ENCODE measurements at regions not wholly inside any gene's neighbourhood (a gene's known extent, or its start where the extent isn't known, plus 50 kb on each side); places are given as distances from the start of the nearest gene placed in this dataset.

- in situ Hi-C loops (cut with HindIII; ENCODE audit: low pct_unique_long_range_greater_than_20kb, low sequenced_read_pairs) = no loop called here
- TF ChIP-seq JUND (IDR thresholded peaks at IDR 0.05; ENCODE audit: low read depth) = no peak
- no peak for DNase-seq (ENCODE audit: low read depth in 1 of 2, low spot score in 1 of 2)
These were observed 426.6 kb downstream of the PMP22 start for GRCh38 chr17:14838567-14838966.

- in situ Hi-C loops (cut with HindIII; ENCODE audit: low pct_unique_long_range_greater_than_20kb, low sequenced_read_pairs) = no loop called here
- peak in 1 of 2 experiments; percentile 20 for DNase-seq (ENCODE audit: low read depth in 1 of 2, low spot score in 1 of 2)
- no peak for TF ChIP-seq JUND (IDR thresholded peaks at IDR 0.05; ENCODE audit: low read depth)
These were observed 431.8 kb downstream of the PMP22 start for GRCh38 chr17:14833201-14833785.

GRCh38 chr17:14831491-14831890 lies 433.6 kb downstream of the PMP22 start:
- in situ Hi-C loops (cut with HindIII; ENCODE audit: low pct_unique_long_range_greater_than_20kb, low sequenced_read_pairs) = no loop called here
- DNase-seq (ENCODE audit: low read depth in 1 of 2, low spot score in 1 of 2) = no peak
- TF ChIP-seq JUND (IDR thresholded peaks at IDR 0.05; ENCODE audit: low read depth) = no peak

GRCh38 chr17:14827396-14827919 lies 437.7 kb downstream of the PMP22 start:
- DNase-seq (ENCODE audit: low read depth in 1 of 2, low spot score in 1 of 2) = no peak
- TF ChIP-seq JUND (IDR thresholded peaks at IDR 0.05; ENCODE audit: low read depth) = no peak
- in situ Hi-C loops (cut with HindIII; ENCODE audit: low pct_unique_long_range_greater_than_20kb, low sequenced_read_pairs) = no loop called here

GRCh38 chr17:14826358-14826757 lies 438.8 kb downstream of the PMP22 start:
- TF ChIP-seq JUND (IDR thresholded peaks at IDR 0.05; ENCODE audit: low read depth) = no peak
- in situ Hi-C loops (cut with HindIII; ENCODE audit: low pct_unique_long_range_greater_than_20kb, low sequenced_read_pairs) = no loop called here
- DNase-seq (ENCODE audit: low read depth in 1 of 2, low spot score in 1 of 2) = no peak

GRCh38 chr17:14818469-14818868 lies 446.7 kb downstream of the PMP22 start:
- no peak for DNase-seq (ENCODE audit: low read depth in 1 of 2, low spot score in 1 of 2)
- in situ Hi-C loops (cut with HindIII; ENCODE audit: low pct_unique_long_range_greater_than_20kb, low sequenced_read_pairs) = no loop called here
- TF ChIP-seq JUND (IDR thresholded peaks at IDR 0.05; ENCODE audit: low read depth) = no peak

GRCh38 chr17:14815079-14815478 lies 450.0 kb downstream of the PMP22 start:
- no peak for DNase-seq (ENCODE audit: low read depth in 1 of 2, low spot score in 1 of 2)
- no peak for TF ChIP-seq JUND (IDR thresholded peaks at IDR 0.05; ENCODE audit: low read depth)
- in situ Hi-C loops (cut with HindIII; ENCODE audit: low pct_unique_long_range_greater_than_20kb, low sequenced_read_pairs) = no loop called here

- in situ Hi-C loops (cut with HindIII; ENCODE audit: low pct_unique_long_range_greater_than_20kb, low sequenced_read_pairs) = no loop called here
- no peak for TF ChIP-seq JUND (IDR thresholded peaks at IDR 0.05; ENCODE audit: low read depth)
- peak in 1 of 2 experiments; percentile 16 for DNase-seq (ENCODE audit: low read depth in 1 of 2, low spot score in 1 of 2)
These were observed 451.3 kb downstream of the PMP22 start for GRCh38 chr17:14813649-14814370.

GRCh38 chr17:14808425-14808824 lies 456.7 kb downstream of the PMP22 start:
- in situ Hi-C loops (cut with HindIII; ENCODE audit: low pct_unique_long_range_greater_than_20kb, low sequenced_read_pairs) = no loop called here
- no peak for TF ChIP-seq JUND (IDR thresholded peaks at IDR 0.05; ENCODE audit: low read depth)
- no peak for DNase-seq (ENCODE audit: low read depth in 1 of 2, low spot score in 1 of 2)

- DNase-seq (ENCODE audit: low read depth in 1 of 2, low spot score in 1 of 2) = peak in 1 of 2 experiments; percentile 49
These were observed 459.8 kb downstream of the PMP22 start for GRCh38 chr17:14805348-14805747.

GRCh38 chr17:14803826-14804225 lies 461.3 kb downstream of the PMP22 start:
- DNase-seq (ENCODE audit: low read depth in 1 of 2, low spot score in 1 of 2) = no peak
- in situ Hi-C loops (cut with HindIII; ENCODE audit: low pct_unique_long_range_greater_than_20kb, low sequenced_read_pairs) = no loop called here
- TF ChIP-seq JUND (IDR thresholded peaks at IDR 0.05; ENCODE audit: low read depth) = no peak

More at GRCh38 chr17:14805348-14805747, 459.8 kb downstream of the PMP22 start:
- no peak for TF ChIP-seq JUND (IDR thresholded peaks at IDR 0.05; ENCODE audit: low read depth)
- in situ Hi-C loops (cut with HindIII; ENCODE audit: low pct_unique_long_range_greater_than_20kb, low sequenced_read_pairs) = no loop called here

GRCh38 chr17:14797801-14798200 lies 467.3 kb downstream of the PMP22 start:
- no peak for DNase-seq (ENCODE audit: low read depth in 1 of 2, low spot score in 1 of 2)
- in situ Hi-C loops (cut with HindIII; ENCODE audit: low pct_unique_long_range_greater_than_20kb, low sequenced_read_pairs) = no loop called here
- TF ChIP-seq JUND (IDR thresholded peaks at IDR 0.05; ENCODE audit: low read depth) = no peak

GRCh38 chr17:14797021-14797420 lies 468.1 kb downstream of the PMP22 start:
- TF ChIP-seq JUND (IDR thresholded peaks at IDR 0.05; ENCODE audit: low read depth) = no peak
- in situ Hi-C loops (cut with HindIII; ENCODE audit: low pct_unique_long_range_greater_than_20kb, low sequenced_read_pairs) = no loop called here
- DNase-seq (ENCODE audit: low read depth in 1 of 2, low spot score in 1 of 2) = no peak
